ENCODE measurements at regions not wholly inside any gene's neighbourhood (a gene's known extent, or its start where the extent isn't known, plus 50 kb on each side); places are given as distances from the start of the nearest gene placed in this dataset.
"Not testable (repeated sequence)": the region's sequence is repeated elsewhere in the genome, so short reads cannot be mapped to it uniquely, and the experiment has no call there.

- Histone ChIP-seq H3K4me3 (no peak overlapping the region), H3K9me3 (no peaks in the 10 kb centered on the region), H3K27me3 (replicated peaks; ENCODE audit: insufficient read depth) (no peaks in the 10 kb centered on the region), H3K27ac (no peak overlapping the region), H3K36me3 (no peaks in the 10 kb centered on the region), H3K4me1 (replicated peaks) (no peaks in the 10 kb centered on the region)
- WGBS: 61% methylated on average over 3 of the region's 3 CpGs
- TF ChIP-seq POLR2A (IDR thresholded peaks at IDR 0.05): no peak
- TF ChIP-seq CTCF (IDR thresholded peaks at IDR 0.05): no peak
- TF ChIP-seq POLR2AphosphoS5 (IDR thresholded peaks at IDR 0.05): no peak
- DNase-seq (ENCODE audit: low spot score): no peak
- intact Hi-C loops (cut with DNase I): no loop called here
Observed at GRCh38 chr14:71563492-71564153, 368.6 kb upstream of the RGS6 start.

GRCh38 chr14:71566276-71566675 is 366.0 kb upstream of the RGS6 start:
- Histone ChIP-seq H3K4me3 (no peak overlapping the region), H3K27ac (no peak overlapping the region), H3K9me3 (no peaks in the 10 kb centered on the region), H3K27me3 (replicated peaks; ENCODE audit: insufficient read depth) (no peaks in the 10 kb centered on the region), H3K4me1 (replicated peaks) (no peaks in the 10 kb centered on the region), H3K36me3 (no peaks in the 10 kb centered on the region)
- WGBS: 86% methylated on average over 4 of the region's 4 CpGs
- intact Hi-C loops (cut with DNase I): no loop called here
- TF ChIP-seq CTCF (IDR thresholded peaks at IDR 0.05) (no peak), POLR2A (IDR thresholded peaks at IDR 0.05) (no peak), POLR2AphosphoS5 (IDR thresholded peaks at IDR 0.05) (no peak)
- DNase-seq (ENCODE audit: low spot score): no peak

- not testable (repeated sequence) for H3K27me3 ChIP-seq (replicated peaks; ENCODE audit: insufficient read depth)
- WGBS: 97% methylated on average over 2 of the region's 2 CpGs
Observed at GRCh38 chr14:71567499-71568133, 364.6 kb upstream of the RGS6 start.

GRCh38 chr14:71574976-71575375 is 357.3 kb upstream of the RGS6 start:
- Histone ChIP-seq H3K9me3 (no peaks in the 10 kb centered on the region), H3K36me3 (no peaks in the 10 kb centered on the region), H3K27me3 (replicated peaks; ENCODE audit: insufficient read depth) (no peaks in the 10 kb centered on the region), H3K4me3 (no peak overlapping the region), H3K27ac (no peak overlapping the region), H3K4me1 (replicated peaks) (no peaks in the 10 kb centered on the region)
- WGBS: 49% methylated on average over 2 of the region's 2 CpGs
- TF ChIP-seq POLR2AphosphoS5 (IDR thresholded peaks at IDR 0.05): no peak
- no peak for TF ChIP-seq POLR2A (IDR thresholded peaks at IDR 0.05)
- no peak for TF ChIP-seq CTCF (IDR thresholded peaks at IDR 0.05)
- DNase-seq (ENCODE audit: low spot score): no peak
- intact Hi-C loops (cut with DNase I): no loop called here

More at GRCh38 chr14:71567499-71568133, 364.6 kb upstream of the RGS6 start:
- H3K4me3 ChIP-seq; DNase-seq (ENCODE audit: low spot score); H3K36me3 ChIP-seq; H3K27ac ChIP-seq; intact Hi-C loops (cut with DNase I); H3K9me3 ChIP-seq; H3K4me1 ChIP-seq (replicated peaks): not testable (repeated sequence)

GRCh38 chr14:71576472-71576871 is 355.8 kb upstream of the RGS6 start:
- no peaks in the 10 kb centered on the region for H3K36me3 ChIP-seq
- H3K27ac ChIP-seq: no peak overlapping the region
- no peaks in the 10 kb centered on the region for H3K4me1 ChIP-seq (replicated peaks)
- no peaks in the 10 kb centered on the region for H3K27me3 ChIP-seq (replicated peaks; ENCODE audit: insufficient read depth)
- no peaks in the 10 kb centered on the region for H3K9me3 ChIP-seq
- no peak overlapping the region for H3K4me3 ChIP-seq
- WGBS: 97% methylated on average over 2 of the region's 2 CpGs
- intact Hi-C loops (cut with DNase I): no loop called here
- TF ChIP-seq CTCF (IDR thresholded peaks at IDR 0.05) (no peak), POLR2A (IDR thresholded peaks at IDR 0.05) (no peak), POLR2AphosphoS5 (IDR thresholded peaks at IDR 0.05) (no peak)
- no peak for DNase-seq (ENCODE audit: low spot score)

Measured in prostate gland (tissue), 2 donors.